Central memory CD8-positive, alpha-beta T cell (primary cell): ENCODE measurements at regions not wholly inside any gene's neighbourhood (a gene's known extent, or its start where the extent isn't known, plus 50 kb on each side); places are given as distances from the start of the nearest gene placed in this dataset.

ENCODE experiments used
- ATAC-seq: fragments of 150-1000 bp; cut with Tn5 transposase; replicated peaks from 2 replicates; pipeline ENCODE4 v1.10.0; 2022; ENCODE audit warnings: mild to moderate bottlenecking, moderate FRiP score, moderate number of reproducible peaks; ENCODE audit not compliant: poor library complexity, severe bottlenecking; ENCODE audit errors: extremely low read depth
- DNase-seq, 2 donors: peaks; one replicate each; pipeline ENCODE4 v3.0.0; 2021; ENCODE audit warnings: low spot score in 2 of 2
- H3K27ac Mint-ChIP-seq: one replicate; pipeline ENCODE4 v1.8.0; 2022; ENCODE audit warnings: low read depth, mild to moderate bottlenecking, moderate library complexity, mixed read lengths
- H3K27me3 Mint-ChIP-seq: one replicate; pipeline ENCODE4 v1.8.0; 2022; ENCODE audit warnings: mixed read lengths
- H3K36me3 Mint-ChIP-seq: one replicate; pipeline ENCODE4 v1.8.0; 2022; ENCODE audit warnings: mild to moderate bottlenecking, moderate library complexity, mixed read lengths; ENCODE audit not compliant: insufficient read depth
- H3K4me1 Mint-ChIP-seq: one replicate; pipeline ENCODE4 v1.8.0; 2022; ENCODE audit warnings: mixed read lengths
- H3K4me3 Mint-ChIP-seq: one replicate; pipeline ENCODE4 v1.8.0; 2022; ENCODE audit warnings: mild to moderate bottlenecking, moderate library complexity, mixed read lengths
- H3K9me3 Mint-ChIP-seq: one replicate; pipeline ENCODE4 v1.8.0; 2022; ENCODE audit warnings: mixed read lengths

DNA sequence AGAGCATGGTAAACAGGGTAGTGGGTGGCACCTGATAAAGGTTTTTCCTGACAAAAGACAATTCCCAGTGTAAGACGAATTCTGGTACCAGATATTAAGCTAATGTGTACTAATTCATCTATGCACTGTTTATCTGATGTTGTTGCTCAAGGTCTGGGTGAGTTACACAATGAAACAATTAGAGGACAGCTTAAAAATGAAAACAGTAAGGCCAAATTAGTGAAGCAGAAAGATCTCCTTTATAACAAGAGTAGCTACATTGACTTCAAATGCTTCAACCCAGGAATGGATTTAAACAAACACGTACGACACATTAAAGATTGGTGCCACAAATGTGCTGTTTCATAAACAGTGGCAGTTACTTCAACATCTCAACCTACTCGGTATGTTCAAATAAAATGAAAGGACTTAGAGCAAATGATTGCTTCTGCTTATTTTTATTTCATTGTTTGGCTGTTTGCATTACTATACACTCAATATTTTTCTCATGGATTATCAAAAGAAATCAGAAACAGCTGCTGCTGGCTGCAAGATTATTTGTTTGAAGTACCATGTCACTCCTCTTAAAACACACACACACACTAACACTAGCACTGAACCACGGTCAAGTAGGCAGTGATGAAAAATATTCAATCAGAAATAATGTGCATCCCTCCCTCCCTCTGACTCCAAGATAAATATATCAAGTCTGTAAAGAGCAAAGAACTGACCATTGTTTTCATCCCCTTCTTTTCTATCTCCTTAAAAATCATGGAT, 94.4 kb upstream of the RND3 start:
- Mint-ChIP-seq H3K9me3 (peaks cover 8% of the 10 kb centered on the region), H3K36me3 (peaks cover 4% of the 10 kb centered on the region), H3K4me3 (no peak overlapping the region), H3K4me1 (no peaks in the 10 kb centered on the region), H3K27me3 (no peaks in the 10 kb centered on the region), H3K27ac (no peak overlapping the region)
- no peak for DNase-seq
- ATAC-seq: no peak

DNA sequence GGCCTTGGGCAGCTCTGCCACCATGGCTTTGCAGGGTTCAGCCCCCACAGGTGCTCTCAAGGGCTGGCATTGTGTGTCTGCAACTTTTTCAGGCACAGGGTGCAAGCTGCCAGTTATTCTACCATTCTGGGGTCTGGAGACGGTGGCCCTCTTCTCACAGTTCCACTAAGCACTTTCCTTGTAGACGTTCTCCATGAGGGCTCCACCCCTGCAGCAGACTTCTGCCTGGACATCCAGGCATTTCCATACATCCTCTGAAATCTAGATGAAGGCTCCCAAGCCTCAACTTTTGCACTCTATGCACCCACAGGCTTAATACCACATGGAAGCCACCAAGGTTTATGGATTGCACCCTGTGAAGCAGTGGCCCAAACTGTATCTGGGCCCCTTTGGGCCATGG, 91.0 kb upstream of the RND3 start:
- H3K36me3 Mint-ChIP-seq: peaks cover 2% of the 10 kb centered on the region
- DNase-seq: no peak
- no peak for ATAC-seq
- H3K9me3 Mint-ChIP-seq: peaks cover 8% of the 10 kb centered on the region
- H3K4me3 Mint-ChIP-seq: no peak overlapping the region
- H3K4me1 Mint-ChIP-seq: no peaks in the 10 kb centered on the region
- H3K27me3 Mint-ChIP-seq: no peaks in the 10 kb centered on the region
- no peak overlapping the region for H3K27ac Mint-ChIP-seq

DNA sequence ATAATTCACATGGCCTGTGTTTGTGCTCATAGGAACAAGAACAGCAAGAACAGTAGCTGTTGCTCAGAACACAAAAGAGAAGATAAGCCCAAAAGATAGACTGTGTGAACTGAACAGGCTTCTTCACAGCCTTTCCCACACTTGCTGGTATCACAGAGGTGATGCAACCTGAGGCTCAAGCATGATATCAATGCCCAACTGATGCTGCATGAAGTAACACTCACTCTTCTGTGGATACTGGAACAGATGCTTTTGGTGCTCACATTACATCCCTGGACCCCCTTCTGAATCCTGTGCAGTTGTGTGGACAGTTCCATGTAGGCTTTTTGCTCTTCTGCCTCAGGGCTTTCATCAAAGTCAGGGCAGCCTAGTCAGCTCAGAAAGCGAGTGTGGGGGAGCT, 88.4 kb upstream of the RND3 start:
- H3K36me3 Mint-ChIP-seq: peaks cover 2% of the 10 kb centered on the region
- no peak for ATAC-seq
- no peaks in the 10 kb centered on the region for H3K27me3 Mint-ChIP-seq
- H3K27ac Mint-ChIP-seq: no peak overlapping the region
- H3K4me3 Mint-ChIP-seq: no peak overlapping the region
- peaks cover 20% of the 10 kb centered on the region for H3K9me3 Mint-ChIP-seq
- no peaks in the 10 kb centered on the region for H3K4me1 Mint-ChIP-seq
- no peak for DNase-seq

DNA sequence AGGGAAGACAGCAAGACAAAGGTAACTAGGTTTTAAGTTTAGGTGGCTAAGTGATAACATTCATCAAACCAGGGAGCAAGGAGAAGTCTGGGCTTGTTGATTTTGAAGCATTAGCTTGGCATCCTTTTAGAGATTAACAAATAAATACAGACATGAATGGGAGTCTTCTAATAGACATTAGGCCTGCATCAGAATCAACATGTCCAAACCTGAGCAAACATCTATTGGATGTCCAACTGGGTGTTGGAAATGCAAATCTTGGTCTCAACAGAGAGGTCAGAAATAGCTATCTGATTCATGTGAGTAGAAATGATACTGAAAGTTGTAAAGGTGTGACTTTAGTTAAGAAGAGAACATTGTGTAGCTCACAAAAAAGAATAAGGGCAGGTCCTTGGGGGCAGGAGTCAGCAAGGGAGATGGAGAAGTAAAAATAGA, 85.5 kb upstream of the RND3 start:
- Mint-ChIP-seq H3K4me3 (no peak overlapping the region), H3K27ac (no peak overlapping the region), H3K27me3 (no peaks in the 10 kb centered on the region), H3K36me3 (no peaks in the 10 kb centered on the region), H3K9me3 (peaks cover 12% of the 10 kb centered on the region), H3K4me1 (no peaks in the 10 kb centered on the region)
- DNase-seq (no peak), ATAC-seq (no peak)

GRCh38 chr2:150572194-150572766, 84.8 kb upstream of the RND3 start:
- ATAC-seq: no peak
- no peak for DNase-seq
- Mint-ChIP-seq H3K4me1 (no peaks in the 10 kb centered on the region), H3K36me3 (no peaks in the 10 kb centered on the region), H3K9me3 (peaks cover 12% of the 10 kb centered on the region), H3K27ac (no peak overlapping the region), H3K27me3 (no peaks in the 10 kb centered on the region), H3K4me3 (no peak overlapping the region)

DNA sequence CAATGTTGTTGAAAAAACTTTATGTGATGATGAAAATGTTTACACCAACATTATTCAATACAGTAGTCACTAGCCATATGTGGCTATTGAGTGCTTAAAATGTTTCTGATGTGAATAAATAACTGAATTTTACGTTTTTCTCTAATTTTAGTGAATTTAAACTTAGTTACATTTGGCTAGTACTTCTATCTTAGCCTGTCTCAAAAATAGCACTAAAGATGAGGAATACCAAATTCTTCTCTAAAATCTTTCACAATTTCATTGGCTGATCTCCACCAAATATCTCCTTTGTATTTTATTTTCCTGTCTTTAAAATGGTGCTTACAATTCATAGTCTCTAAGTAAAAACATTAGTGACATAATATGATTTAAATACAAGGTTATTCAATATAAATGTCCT, 83.7 kb upstream of the RND3 start:
- H3K9me3 Mint-ChIP-seq: peaks cover 12% of the 10 kb centered on the region
- no peaks in the 10 kb centered on the region for H3K36me3 Mint-ChIP-seq
- no peak for DNase-seq
- H3K4me1 Mint-ChIP-seq: no peaks in the 10 kb centered on the region
- no peak for ATAC-seq
- H3K27me3 Mint-ChIP-seq: no peaks in the 10 kb centered on the region
- H3K27ac Mint-ChIP-seq: no peak overlapping the region
- no peak overlapping the region for H3K4me3 Mint-ChIP-seq

DNA sequence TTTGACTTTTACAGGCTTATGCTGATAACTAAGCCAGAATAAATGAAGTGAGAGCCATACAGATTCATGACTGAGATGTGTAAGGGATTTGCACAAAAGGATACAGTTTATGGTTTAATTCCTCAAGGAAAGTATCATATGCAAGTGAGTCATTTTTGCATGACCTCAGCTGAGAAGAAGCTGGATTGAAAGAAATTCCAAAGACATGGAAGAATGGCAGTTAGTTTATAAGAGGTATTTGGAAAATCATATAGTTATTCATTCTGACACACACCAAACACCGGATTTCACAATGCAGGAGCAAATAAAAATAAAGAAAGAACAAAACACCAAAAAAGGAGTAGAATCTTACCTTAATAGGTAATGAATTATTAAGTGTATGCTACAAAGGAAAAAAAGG, 83.2 kb upstream of the RND3 start:
- Mint-ChIP-seq H3K4me3 (no peak overlapping the region), H3K4me1 (no peaks in the 10 kb centered on the region), H3K9me3 (peaks cover 12% of the 10 kb centered on the region), H3K27ac (no peak overlapping the region), H3K27me3 (no peaks in the 10 kb centered on the region), H3K36me3 (no peaks in the 10 kb centered on the region)
- ATAC-seq: no peak
- DNase-seq: no peak

DNA sequence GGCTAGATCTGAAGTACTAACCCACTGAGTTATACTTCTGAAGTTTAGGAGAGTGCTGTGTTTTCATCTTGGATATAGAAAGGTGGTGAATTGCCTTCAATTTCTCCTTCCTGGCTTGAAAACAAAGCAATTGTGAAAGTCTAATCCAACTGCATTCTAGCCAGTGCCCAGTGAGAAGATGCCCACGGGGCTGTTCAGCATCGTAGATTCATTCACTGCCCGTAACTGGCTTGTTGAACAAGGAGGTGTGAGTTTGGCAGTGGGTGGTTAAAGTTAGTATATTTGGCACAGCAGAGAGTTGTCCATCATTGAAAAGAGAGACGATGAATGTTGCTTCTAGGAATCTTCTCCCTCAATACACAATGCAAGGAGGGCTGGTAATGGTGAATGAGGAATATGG, 82.3 kb upstream of the RND3 start:
- H3K4me1 Mint-ChIP-seq: no peaks in the 10 kb centered on the region
- ATAC-seq: no peak
- DNase-seq: no peak
- no peak overlapping the region for H3K4me3 Mint-ChIP-seq
- H3K27me3 Mint-ChIP-seq: no peaks in the 10 kb centered on the region
- no peaks in the 10 kb centered on the region for H3K36me3 Mint-ChIP-seq
- H3K27ac Mint-ChIP-seq: no peak overlapping the region
- peaks cover 12% of the 10 kb centered on the region for H3K9me3 Mint-ChIP-seq

DNA sequence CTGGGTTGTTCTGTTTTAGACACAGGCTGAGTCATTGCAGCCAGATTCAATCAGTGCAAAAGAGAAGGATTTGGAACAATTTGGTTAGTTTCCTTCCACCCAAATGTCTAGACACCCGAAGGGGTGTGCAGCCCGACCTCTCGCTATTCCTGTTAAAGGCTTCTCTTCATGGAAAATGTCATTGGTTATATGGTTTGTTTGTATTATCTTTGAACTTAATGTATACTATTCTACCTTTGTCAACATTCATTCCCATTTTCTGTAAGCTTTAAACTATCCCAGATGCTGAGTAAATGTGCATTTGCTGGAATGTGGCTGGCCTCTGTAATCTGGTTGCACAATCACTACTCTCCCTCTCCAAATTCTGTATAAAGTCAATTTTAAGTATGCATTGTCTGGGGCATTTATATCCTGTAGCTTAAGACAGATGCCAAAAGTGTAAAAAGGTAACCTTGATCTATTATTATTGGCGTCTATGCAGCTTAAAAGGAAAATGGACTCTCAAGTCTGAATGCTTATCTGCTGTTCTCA, 80.4 kb upstream of the RND3 start:
- Mint-ChIP-seq H3K4me1 (no peaks in the 10 kb centered on the region), H3K4me3 (no peak overlapping the region), H3K27ac (no peak overlapping the region), H3K27me3 (no peaks in the 10 kb centered on the region), H3K9me3 (peaks cover 11% of the 10 kb centered on the region), H3K36me3 (no peaks in the 10 kb centered on the region)
- ATAC-seq (no peak), DNase-seq (no peak)

DNA sequence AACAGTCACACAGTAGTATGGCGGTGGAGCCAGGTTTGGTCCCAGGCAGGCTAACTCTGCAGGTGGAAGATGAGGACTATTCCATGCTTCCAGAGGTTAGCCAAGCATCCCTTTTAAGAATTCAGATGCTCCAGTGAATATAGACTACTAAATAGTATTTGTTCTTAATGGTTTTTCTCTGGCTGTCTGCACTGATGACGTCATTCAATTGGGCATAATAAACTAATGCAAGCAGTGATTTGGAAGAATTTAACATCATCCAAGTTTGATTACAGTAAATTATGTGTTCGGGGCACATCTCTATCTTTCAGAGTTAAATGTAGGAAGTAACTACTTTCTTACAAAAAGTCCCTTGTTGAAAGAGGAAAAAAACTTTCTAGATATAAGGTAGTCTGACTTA, 78.8 kb upstream of the RND3 start:
- no peak overlapping the region for H3K4me3 Mint-ChIP-seq
- no peaks in the 10 kb centered on the region for H3K27me3 Mint-ChIP-seq
- ATAC-seq (no peak), DNase-seq (no peak)
- H3K4me1 Mint-ChIP-seq: no peaks in the 10 kb centered on the region
- peaks cover 1% of the 10 kb centered on the region for H3K9me3 Mint-ChIP-seq
- no peaks in the 10 kb centered on the region for H3K36me3 Mint-ChIP-seq
- H3K27ac Mint-ChIP-seq: no peak overlapping the region

- no peak for DNase-seq
- H3K4me1 Mint-ChIP-seq: no peaks in the 10 kb centered on the region
- no peak overlapping the region for H3K4me3 Mint-ChIP-seq
- H3K27ac Mint-ChIP-seq: no peak overlapping the region
- H3K9me3 Mint-ChIP-seq: no peaks in the 10 kb centered on the region
- no peaks in the 10 kb centered on the region for H3K27me3 Mint-ChIP-seq
- no peak for ATAC-seq
- H3K36me3 Mint-ChIP-seq: no peaks in the 10 kb centered on the region
Measured at GRCh38 chr2:150561076-150561475, 73.6 kb upstream of the RND3 start.

GRCh38 chr2:150557020-150557600, 69.6 kb upstream of the RND3 start:
- no peaks in the 10 kb centered on the region for H3K9me3 Mint-ChIP-seq
- no peaks in the 10 kb centered on the region for H3K4me1 Mint-ChIP-seq
- no peak for DNase-seq
- no peak overlapping the region for H3K27ac Mint-ChIP-seq
- no peaks in the 10 kb centered on the region for H3K36me3 Mint-ChIP-seq
- no peak for ATAC-seq
- H3K4me3 Mint-ChIP-seq: no peak overlapping the region
- H3K27me3 Mint-ChIP-seq: no peaks in the 10 kb centered on the region
